ENCODE measurements at regions not wholly inside any gene's neighbourhood (a gene's known extent, or its start where the extent isn't known, plus 50 kb on each side); places are given as distances from the start of the nearest gene placed in this dataset.

- POLR2A ChIA-PET: no interaction called here
- Mint-ChIP-seq H3K4me1 (peaks cover 2% of the 10 kb centered on the region), H3K27me3 (peaks cover 5% of the 10 kb centered on the region), H3K9me3 (ENCODE audit: insufficient read depth) (no peaks in the 10 kb centered on the region), H3K4me3 (no peak overlapping the region), H3K27ac (no peak overlapping the region)
- no peak overlapping the region for H3K27ac ChIP-seq (ENCODE audit: low read length in 2 of 2)
- no peak overlapping the region for H3K4me3 ChIP-seq (ENCODE audit: control extremely low read depth in 1 of 5, extremely low read depth in 1 of 5, insufficient read depth in 1 of 5, low read depth in 2 of 5, low read length in 4 of 5)
- H3K36me3 ChIP-seq (replicated peaks in 1 of 2; ENCODE audit: control extremely low read depth in 1 of 2, control insufficient read depth in 1 of 2, extremely low read depth in 1 of 2, insufficient read depth in 2 of 2, low read length in 1 of 2): no peaks in the 10 kb centered on the region
- ATAC-seq (ENCODE audit: low read depth) (no peak), DNase-seq (no peak)
- H3K9me3 ChIP-seq (ENCODE audit: control extremely low read depth in 1 of 3, control insufficient read depth in 2 of 3, insufficient read depth in 1 of 3, low read length in 2 of 3): no peaks in the 10 kb centered on the region
- no peak for TF ChIP-seq CTCF (IDR thresholded peaks at IDR 0.05)
- no peak for TF ChIP-seq EZH2 (IDR thresholded peaks at IDR 0.05; ENCODE audit: borderline replicate concordance, insufficient read depth, low read depth, low read length, poor library complexity, severe bottlenecking)
- no peaks in the 10 kb centered on the region for H4K20me1 ChIP-seq (ENCODE audit: control insufficient read depth, insufficient read depth, low read length, poor library complexity, severe bottlenecking)
- H3K9ac ChIP-seq (ENCODE audit: low read length): no peak overlapping the region
- no peaks in the 10 kb centered on the region for H3K79me2 ChIP-seq (ENCODE audit: control insufficient read depth, insufficient read depth, low read length)
- 90% methylated on average over 2 of the region's 3 CpGs for WGBS (ENCODE audit: insufficient coverage)
- H3K4me1 ChIP-seq (ENCODE audit: control insufficient read depth in 2 of 2, insufficient read depth in 2 of 2, low read length in 2 of 2): peaks cover 0 to 6% of the 10 kb centered on the region in 2 donors
- no peaks in the 10 kb centered on the region for H3K27me3 ChIP-seq (replicated peaks in 1 of 4; ENCODE audit: control extremely low read depth in 1 of 4, control insufficient read depth in 3 of 4, insufficient read depth in 4 of 4, low read length in 3 of 4)
- H2AFZ ChIP-seq (ENCODE audit: insufficient read depth, low read depth, low read length, poor library complexity, severe bottlenecking): no peak overlapping the region
- intact Hi-C loops (cut with micrococcal nuclease): no loop called here
- CTCF ChIA-PET: no interaction called here
- no peak overlapping the region for H3K4me2 ChIP-seq (replicated peaks; ENCODE audit: low read depth, low read length, poor library complexity, severe bottlenecking)
Observed at GRCh38 chr1:212497553-212497952, 64.8 kb downstream of the NENF start.

GRCh38 chr1:212498283-212499040 lies 65.7 kb downstream of the NENF start:
- Histone ChIP-seq H3K4me1 (ENCODE audit: control insufficient read depth in 2 of 2, insufficient read depth in 2 of 2, low read length in 2 of 2) (peaks cover 0 to 6% of the 10 kb centered on the region in 2 donors), H3K9ac (ENCODE audit: low read length) (no peak overlapping the region), H3K27me3 (replicated peaks in 1 of 4; ENCODE audit: control extremely low read depth in 1 of 4, control insufficient read depth in 3 of 4, insufficient read depth in 4 of 4, low read length in 3 of 4) (no peaks in the 10 kb centered on the region), H4K20me1 (ENCODE audit: control insufficient read depth, insufficient read depth, low read length, poor library complexity, severe bottlenecking) (no peaks in the 10 kb centered on the region), H3K9me3 (ENCODE audit: control extremely low read depth in 1 of 3, control insufficient read depth in 2 of 3, insufficient read depth in 1 of 3, low read length in 2 of 3) (no peaks in the 10 kb centered on the region), H2AFZ (ENCODE audit: insufficient read depth, low read depth, low read length, poor library complexity, severe bottlenecking) (no peak overlapping the region), H3K27ac (ENCODE audit: low read length in 2 of 2) (no peak overlapping the region), H3K4me3 (ENCODE audit: control extremely low read depth in 1 of 5, extremely low read depth in 1 of 5, insufficient read depth in 1 of 5, low read depth in 2 of 5, low read length in 4 of 5) (no peak overlapping the region), H3K4me2 (replicated peaks; ENCODE audit: low read depth, low read length, poor library complexity, severe bottlenecking) (no peak overlapping the region), H3K36me3 (replicated peaks in 1 of 2; ENCODE audit: control extremely low read depth in 1 of 2, control insufficient read depth in 1 of 2, extremely low read depth in 1 of 2, insufficient read depth in 2 of 2, low read length in 1 of 2) (no peaks in the 10 kb centered on the region), H3K79me2 (ENCODE audit: control insufficient read depth, insufficient read depth, low read length) (no peaks in the 10 kb centered on the region)
- H3K9me3 Mint-ChIP-seq (ENCODE audit: insufficient read depth): no peaks in the 10 kb centered on the region
- WGBS (ENCODE audit: insufficient coverage): 67% methylated on average over 4 of the region's 9 CpGs
- TF ChIP-seq CTCF (IDR thresholded peaks at IDR 0.05) (no peak), EZH2 (IDR thresholded peaks at IDR 0.05; ENCODE audit: borderline replicate concordance, insufficient read depth, low read depth, low read length, poor library complexity, severe bottlenecking) (no peak)
- POLR2A ChIA-PET: no interaction called here
- intact Hi-C loops (cut with micrococcal nuclease): no loop called here
- H3K4me1 Mint-ChIP-seq: peaks cover 2% of the 10 kb centered on the region
- H3K4me3 Mint-ChIP-seq: no peak overlapping the region
- H3K27me3 Mint-ChIP-seq: peaks cover 5% of the 10 kb centered on the region
- ATAC-seq (ENCODE audit: low read depth) (no peak), DNase-seq (no peak)
- CTCF ChIA-PET: interaction anchor here (0.6 kb wide), 1 partner anchor 17 kb away, joined by 4 read pairs; no protein-coding TSS in a partner anchor
- H3K27ac Mint-ChIP-seq: no peak overlapping the region
